ENCODE measurements at regions not wholly inside any gene's neighbourhood (a gene's known extent, or its start where the extent isn't known, plus 50 kb on each side); places are given as distances from the start of the nearest gene placed in this dataset.

GRCh38 chr15:31570591-31570990 lies 244.0 kb downstream of the KLF13 start:
- TF ChIP-seq, protein P1, sequence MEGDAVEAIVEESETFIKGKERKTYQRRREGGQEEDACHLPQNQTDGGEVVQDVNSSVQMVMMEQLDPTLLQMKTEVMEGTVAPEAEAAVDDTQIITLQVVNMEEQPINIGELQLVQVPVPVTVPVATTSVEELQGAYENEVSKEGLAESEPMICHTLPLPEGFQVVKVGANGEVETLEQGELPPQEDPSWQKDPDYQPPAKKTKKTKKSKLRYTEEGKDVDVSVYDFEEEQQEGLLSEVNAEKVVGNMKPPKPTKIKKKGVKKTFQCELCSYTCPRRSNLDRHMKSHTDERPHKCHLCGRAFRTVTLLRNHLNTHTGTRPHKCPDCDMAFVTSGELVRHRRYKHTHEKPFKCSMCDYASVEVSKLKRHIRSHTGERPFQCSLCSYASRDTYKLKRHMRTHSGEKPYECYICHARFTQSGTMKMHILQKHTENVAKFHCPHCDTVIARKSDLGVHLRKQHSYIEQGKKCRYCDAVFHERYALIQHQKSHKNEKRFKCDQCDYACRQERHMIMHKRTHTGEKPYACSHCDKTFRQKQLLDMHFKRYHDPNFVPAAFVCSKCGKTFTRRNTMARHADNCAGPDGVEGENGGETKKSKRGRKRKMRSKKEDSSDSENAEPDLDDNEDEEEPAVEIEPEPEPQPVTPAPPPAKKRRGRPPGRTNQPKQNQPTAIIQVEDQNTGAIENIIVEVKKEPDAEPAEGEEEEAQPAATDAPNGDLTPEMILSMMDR (IDR thresholded peaks at IDR 0.05) = no peak
- TF ChIP-seq EZH2 (IDR thresholded peaks at IDR 0.05; ENCODE audit: borderline replicate concordance, insufficient read depth, low read depth, low read length, poor library complexity, severe bottlenecking) = no peak

Measured in B cell (primary cell).